Sigmoid colon (tissue), 4 donors: ENCODE measurements at regions not wholly inside any gene's neighbourhood (a gene's known extent, or its start where the extent isn't known, plus 50 kb on each side); places are given as distances from the start of the nearest gene placed in this dataset.

ENCODE experiments used
- EP300 ChIP-seq, 4 donors: sonication (generic); formaldehyde crosslinking; IDR thresholded peaks; one replicate each; pipeline ENCODE4 v1.6.1; 2017; ENCODE audit warnings: antibody characterized with exemption in 4 of 4
- POLR2AphosphoS5 ChIP-seq, 4 donors: sonication (generic); formaldehyde crosslinking; IDR thresholded peaks; one replicate each; pipeline ENCODE4 v1.6.1; 2017; ENCODE audit warnings: antibody characterized with exemption in 4 of 4

DNA sequence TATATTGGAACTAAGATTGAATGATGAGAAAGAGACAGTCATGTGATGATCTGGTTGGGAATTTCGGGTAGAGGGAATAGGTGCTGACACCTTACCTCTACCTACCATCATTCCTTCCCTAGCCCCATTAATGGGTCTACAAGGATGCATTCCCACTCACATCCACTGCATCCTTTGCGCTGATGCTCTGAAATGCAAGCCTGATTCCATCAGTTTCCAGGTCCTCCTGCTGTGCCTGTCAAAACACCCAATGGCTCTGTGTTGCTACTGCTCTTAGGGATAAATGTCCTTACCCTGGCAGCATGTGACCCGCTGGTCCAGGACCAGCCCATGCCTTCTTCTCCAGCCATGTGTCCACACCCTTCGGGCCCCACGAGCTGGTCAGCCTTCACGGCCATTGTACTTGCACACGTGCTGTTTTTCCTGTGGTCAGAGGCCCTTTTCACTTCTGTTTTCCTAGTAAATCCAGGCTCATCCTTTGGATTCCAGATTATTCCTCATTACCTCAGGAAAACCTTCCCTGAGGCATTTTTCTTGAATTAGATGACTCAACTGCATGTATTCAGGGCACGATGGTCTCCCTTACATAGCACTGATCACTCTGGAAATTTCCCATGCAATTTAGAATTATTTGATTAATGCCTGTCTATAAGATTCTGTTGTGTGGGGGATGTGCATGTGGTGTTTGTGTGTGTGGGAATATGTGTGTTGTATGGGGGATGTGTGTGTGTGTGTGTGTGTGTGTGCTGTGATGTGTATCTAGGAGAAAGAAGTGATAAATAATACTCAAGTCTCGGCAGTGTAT lies 185.0 kb downstream of the DIRAS2 start:
- TF ChIP-seq EP300 (IDR thresholded peaks at IDR 0.05): no peak
- no peak for TF ChIP-seq POLR2AphosphoS5 (IDR thresholded peaks at IDR 0.05)
